Ishikawa (cell line): ENCODE measurements at regions not wholly inside any gene's neighbourhood (a gene's known extent, or its start where the extent isn't known, plus 50 kb on each side); places are given as distances from the start of the nearest gene placed in this dataset.

Experiments used
- CEBPB ChIP-seq: IDR thresholded peaks from 2 replicates; pipeline ENCODE4 v1.6.1; 2012
- CREB1 ChIP-seq: IDR thresholded peaks from 2 replicates; pipeline ENCODE4 v1.6.1; 2012; ENCODE audit warnings: low read depth
- EGR1 ChIP-seq: IDR thresholded peaks from 2 replicates; pipeline ENCODE4 v1.6.1; 2012
- EP300 ChIP-seq: IDR thresholded peaks from 2 replicates; pipeline ENCODE4 v1.6.1; 2012; ENCODE audit warnings: borderline replicate concordance
- FOXM1 ChIP-seq: IDR thresholded peaks from 2 replicates; pipeline ENCODE4 v1.6.1; 2012; ENCODE audit warnings: low read depth, borderline replicate concordance
- NFIC ChIP-seq: IDR thresholded peaks from 2 replicates; pipeline ENCODE4 v1.6.1; 2012
- RAD21 ChIP-seq: IDR thresholded peaks from 2 replicates; pipeline ENCODE4 v1.6.1; 2012; ENCODE audit warnings: low read depth
- TAF1 ChIP-seq: IDR thresholded peaks from 2 replicates; pipeline ENCODE4 v1.6.1; 2012; ENCODE audit warnings: low read depth, mild to moderate bottlenecking
- TCF12 ChIP-seq: IDR thresholded peaks from 2 replicates; pipeline ENCODE4 v1.6.1; 2012; ENCODE audit warnings: low read depth
- TEAD4 ChIP-seq: IDR thresholded peaks from 2 replicates; pipeline ENCODE4 v1.6.1; 2012
- YY1 ChIP-seq: IDR thresholded peaks from 2 replicates; pipeline ENCODE4 v1.6.1; 2012; ENCODE audit warnings: low read depth
- ZBTB7A ChIP-seq: IDR thresholded peaks from 2 replicates; pipeline ENCODE4 v1.6.1; 2012; ENCODE audit warnings: low read depth
- TF ChIP-seq, protein P1 (sequence below): IDR thresholded peaks from 2 replicates; pipeline ENCODE4 v1.6.1; 2012; ENCODE audit warnings: low read depth, mild to moderate bottlenecking
- TF ChIP-seq, protein P2 (sequence below): IDR thresholded peaks from 2 replicates; pipeline ENCODE4 v1.6.1; 2012
- TF ChIP-seq, protein P3 (sequence below): IDR thresholded peaks from 2 replicates; pipeline ENCODE4 v1.6.1; 2012

DNA sequence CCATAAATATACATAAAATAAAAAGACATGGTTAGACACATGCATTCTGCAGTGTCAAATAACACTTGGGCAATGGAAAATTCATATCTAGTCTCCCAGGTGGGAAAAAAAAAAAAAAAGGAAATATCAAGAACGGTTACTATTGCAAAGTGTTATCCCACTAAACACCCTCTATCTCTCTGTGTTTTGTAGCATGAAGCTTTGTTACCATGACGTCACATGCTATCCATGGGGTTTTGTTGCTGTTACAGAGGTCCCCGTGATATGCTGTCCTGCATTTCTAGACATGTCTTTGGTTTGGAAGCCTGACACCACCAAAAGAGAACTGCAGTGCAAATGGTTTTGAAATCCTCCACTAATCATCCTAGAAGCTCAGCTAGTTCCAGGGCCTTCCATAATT, 50.7 kb upstream of the TLR3 start:
- TF ChIP-seq RAD21 (no peak), NFIC (no peak), CREB1 (no peak), YY1 (no peak), EGR1 (no peak), EP300 (no peak), FOXM1 (no peak), TCF12 (no peak), TAF1 (no peak), CEBPB (no peak), TEAD4 (no peak)
- TF ChIP-seq, protein P1, sequence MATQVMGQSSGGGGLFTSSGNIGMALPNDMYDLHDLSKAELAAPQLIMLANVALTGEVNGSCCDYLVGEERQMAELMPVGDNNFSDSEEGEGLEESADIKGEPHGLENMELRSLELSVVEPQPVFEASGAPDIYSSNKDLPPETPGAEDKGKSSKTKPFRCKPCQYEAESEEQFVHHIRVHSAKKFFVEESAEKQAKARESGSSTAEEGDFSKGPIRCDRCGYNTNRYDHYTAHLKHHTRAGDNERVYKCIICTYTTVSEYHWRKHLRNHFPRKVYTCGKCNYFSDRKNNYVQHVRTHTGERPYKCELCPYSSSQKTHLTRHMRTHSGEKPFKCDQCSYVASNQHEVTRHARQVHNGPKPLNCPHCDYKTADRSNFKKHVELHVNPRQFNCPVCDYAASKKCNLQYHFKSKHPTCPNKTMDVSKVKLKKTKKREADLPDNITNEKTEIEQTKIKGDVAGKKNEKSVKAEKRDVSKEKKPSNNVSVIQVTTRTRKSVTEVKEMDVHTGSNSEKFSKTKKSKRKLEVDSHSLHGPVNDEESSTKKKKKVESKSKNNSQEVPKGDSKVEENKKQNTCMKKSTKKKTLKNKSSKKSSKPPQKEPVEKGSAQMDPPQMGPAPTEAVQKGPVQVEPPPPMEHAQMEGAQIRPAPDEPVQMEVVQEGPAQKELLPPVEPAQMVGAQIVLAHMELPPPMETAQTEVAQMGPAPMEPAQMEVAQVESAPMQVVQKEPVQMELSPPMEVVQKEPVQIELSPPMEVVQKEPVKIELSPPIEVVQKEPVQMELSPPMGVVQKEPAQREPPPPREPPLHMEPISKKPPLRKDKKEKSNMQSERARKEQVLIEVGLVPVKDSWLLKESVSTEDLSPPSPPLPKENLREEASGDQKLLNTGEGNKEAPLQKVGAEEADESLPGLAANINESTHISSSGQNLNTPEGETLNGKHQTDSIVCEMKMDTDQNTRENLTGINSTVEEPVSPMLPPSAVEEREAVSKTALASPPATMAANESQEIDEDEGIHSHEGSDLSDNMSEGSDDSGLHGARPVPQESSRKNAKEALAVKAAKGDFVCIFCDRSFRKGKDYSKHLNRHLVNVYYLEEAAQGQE = no peak
- TF ChIP-seq, protein P2, sequence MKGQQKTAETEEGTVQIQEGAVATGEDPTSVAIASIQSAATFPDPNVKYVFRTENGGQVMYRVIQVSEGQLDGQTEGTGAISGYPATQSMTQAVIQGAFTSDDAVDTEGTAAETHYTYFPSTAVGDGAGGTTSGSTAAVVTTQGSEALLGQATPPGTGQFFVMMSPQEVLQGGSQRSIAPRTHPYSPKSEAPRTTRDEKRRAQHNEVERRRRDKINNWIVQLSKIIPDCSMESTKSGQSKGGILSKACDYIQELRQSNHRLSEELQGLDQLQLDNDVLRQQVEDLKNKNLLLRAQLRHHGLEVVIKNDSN = no peak
- TF ChIP-seq, protein P3, sequence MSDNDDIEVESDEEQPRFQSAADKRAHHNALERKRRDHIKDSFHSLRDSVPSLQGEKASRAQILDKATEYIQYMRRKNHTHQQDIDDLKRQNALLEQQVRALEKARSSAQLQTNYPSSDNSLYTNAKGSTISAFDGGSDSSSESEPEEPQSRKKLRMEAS = no peak

DNA sequence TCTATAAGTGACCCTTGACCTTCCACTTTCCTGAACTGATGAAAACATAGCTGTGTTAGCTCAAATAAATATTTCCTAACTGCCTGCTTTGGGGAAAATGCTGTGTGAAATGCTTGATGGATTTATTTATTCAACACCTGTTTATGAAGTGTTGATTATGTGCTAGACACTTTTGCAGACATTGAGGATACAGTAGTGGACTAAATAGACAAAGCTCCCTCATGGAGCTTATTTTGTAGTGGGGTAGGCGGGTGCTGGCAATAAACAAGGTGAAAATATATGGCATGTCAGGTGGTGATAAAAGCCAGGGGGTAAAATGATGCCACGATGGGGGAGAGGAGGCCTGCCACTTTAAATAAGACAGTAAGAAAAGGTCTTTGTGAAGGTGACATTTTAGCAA, 50.2 kb upstream of the TLR3 start:
- TF ChIP-seq EGR1 (no peak), NFIC (no peak), TCF12 (no peak), CEBPB (no peak), FOXM1 (no peak), RAD21 (no peak), ZBTB7A (no peak), EP300 (no peak), YY1 (no peak), CREB1 (no peak), TAF1 (no peak), TEAD4 (no peak)
- TF ChIP-seq, protein P1 = no peak
- TF ChIP-seq, protein P3 = no peak
- TF ChIP-seq, protein P2 = no peak
